ENCODE measurements at regions not wholly inside any gene's neighbourhood (a gene's known extent, or its start where the extent isn't known, plus 50 kb on each side); places are given as distances from the start of the nearest gene placed in this dataset.

DNA sequence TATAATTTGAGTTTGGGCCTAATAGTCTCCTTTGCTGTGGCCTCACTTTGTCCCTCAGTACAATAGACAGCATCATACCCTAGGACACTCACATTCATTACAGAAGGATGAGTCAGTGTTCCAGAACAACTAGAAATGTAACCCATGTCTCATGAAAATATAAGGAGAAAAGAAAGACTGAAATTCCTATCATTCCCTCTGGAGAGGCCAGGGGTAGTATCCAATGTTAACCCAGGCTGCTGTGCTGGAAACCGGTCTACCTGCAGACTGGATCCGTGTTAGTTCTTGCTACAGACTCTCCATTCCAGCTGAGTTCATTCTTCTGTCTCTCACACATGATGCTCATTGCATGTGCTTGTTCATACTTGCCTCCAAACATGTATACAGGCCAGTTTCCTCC is 75.8 kb upstream of the HOXC13 start:
- TF ChIP-seq, protein P1, sequence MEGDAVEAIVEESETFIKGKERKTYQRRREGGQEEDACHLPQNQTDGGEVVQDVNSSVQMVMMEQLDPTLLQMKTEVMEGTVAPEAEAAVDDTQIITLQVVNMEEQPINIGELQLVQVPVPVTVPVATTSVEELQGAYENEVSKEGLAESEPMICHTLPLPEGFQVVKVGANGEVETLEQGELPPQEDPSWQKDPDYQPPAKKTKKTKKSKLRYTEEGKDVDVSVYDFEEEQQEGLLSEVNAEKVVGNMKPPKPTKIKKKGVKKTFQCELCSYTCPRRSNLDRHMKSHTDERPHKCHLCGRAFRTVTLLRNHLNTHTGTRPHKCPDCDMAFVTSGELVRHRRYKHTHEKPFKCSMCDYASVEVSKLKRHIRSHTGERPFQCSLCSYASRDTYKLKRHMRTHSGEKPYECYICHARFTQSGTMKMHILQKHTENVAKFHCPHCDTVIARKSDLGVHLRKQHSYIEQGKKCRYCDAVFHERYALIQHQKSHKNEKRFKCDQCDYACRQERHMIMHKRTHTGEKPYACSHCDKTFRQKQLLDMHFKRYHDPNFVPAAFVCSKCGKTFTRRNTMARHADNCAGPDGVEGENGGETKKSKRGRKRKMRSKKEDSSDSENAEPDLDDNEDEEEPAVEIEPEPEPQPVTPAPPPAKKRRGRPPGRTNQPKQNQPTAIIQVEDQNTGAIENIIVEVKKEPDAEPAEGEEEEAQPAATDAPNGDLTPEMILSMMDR (IDR thresholded peaks at IDR 0.05; ENCODE audit: control extremely low read depth, extremely low read depth, low read depth, missing control alignments), result no peak
- ChIA-PET CTCF (interaction anchor here (0.8 to 3.3 kb wide), 4 partner anchors 11 to 343 kb away, joined by 3 to 14 read pairs (median 3); no protein-coding TSS in a partner anchor), POLR2A (no interaction called here)
- DNase-seq (ENCODE audit: extremely low spot score), result no peak

DNA sequence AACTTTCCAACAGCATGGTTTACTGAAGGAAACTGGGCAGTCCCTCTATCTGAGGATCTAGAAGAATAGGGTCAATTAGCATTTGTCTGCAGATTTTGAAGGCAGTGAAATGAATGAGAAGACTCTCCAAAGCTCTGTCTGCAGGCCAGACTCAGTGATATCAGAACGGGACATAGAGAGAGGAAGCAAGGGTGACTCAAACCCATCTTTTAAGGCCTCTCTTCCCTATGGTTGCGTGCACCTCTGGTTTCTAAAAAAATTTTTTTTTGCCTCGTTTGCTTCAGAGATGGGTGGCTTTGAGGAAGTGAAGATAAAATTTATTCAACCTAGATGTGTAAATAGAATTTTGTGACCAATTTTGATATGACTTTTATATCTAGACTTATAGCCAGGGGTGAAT is 71.9 kb upstream of the HOXC13 start:
- TF ChIP-seq, protein P1 (IDR thresholded peaks at IDR 0.05; ENCODE audit: control extremely low read depth, extremely low read depth, low read depth, missing control alignments), result no peak
- CTCF ChIA-PET, result no interaction called here
- POLR2A ChIA-PET, result no interaction called here
- no peak for DNase-seq (ENCODE audit: extremely low spot score)

DNA sequence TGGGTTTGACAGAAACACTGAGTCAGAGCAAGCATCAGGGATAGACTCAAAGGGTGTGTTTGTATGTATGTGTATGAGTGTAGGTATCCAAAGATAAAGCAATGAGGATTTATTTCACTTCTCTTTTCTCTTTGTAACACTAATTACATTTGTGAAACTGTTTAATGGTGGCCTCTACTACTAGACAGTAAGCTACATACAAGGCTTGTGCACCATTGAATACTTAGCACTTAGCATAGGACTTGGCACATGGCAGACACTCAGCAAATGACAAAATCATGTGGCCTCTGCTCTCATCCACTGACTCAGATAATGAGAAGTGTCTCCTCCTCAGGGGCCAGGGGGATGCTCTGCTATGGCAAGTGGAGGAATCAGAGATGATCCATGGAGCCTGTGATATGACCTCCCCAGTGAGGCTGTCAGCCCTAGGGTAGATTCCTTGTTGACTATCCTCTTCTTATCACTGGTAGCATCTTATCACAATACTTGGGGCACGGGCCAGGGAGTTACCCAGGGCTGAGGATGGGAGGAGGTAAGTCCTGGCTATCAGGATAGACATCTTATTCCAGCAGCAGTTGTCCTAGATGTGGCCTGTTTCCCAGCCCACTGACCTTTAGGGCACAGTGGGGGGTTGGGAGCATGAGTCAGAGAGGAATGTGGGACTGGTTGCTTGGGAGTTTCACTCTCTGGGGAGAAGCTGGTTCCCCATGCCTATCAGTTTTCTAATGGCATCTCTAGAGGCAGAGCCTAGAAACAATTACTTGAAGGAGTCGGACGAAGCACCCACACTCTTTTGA is 71.2 kb upstream of the HOXC13 start:
- TF ChIP-seq, protein P1 (IDR thresholded peaks at IDR 0.05; ENCODE audit: control extremely low read depth, extremely low read depth, low read depth, missing control alignments), result no peak
- POLR2A ChIA-PET, result no interaction called here
- CTCF ChIA-PET, result no interaction called here
- no peak for DNase-seq (ENCODE audit: extremely low spot score)

DNA sequence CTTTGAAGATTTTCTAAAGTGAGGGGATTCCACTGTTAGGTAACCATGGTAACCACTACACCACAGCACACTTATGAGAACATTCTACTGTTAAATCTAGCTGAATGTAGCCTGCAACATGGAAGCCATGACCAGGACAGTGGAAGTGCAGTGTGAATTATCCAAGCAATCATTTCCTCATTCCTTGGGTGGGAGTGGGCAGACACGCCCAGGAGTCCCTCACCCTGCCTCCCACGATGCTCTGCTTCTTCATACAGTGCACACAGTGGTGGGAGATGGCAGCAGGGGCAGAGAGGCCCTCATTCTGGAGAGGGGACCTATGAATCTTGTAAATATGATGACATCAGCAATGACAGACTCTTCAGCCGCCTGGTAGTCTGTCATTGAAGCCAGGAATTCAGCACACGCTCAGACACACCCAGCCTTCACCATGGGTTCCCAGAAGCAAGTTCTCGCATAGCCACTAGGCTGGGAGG is 70.1 kb upstream of the HOXC13 start:
- TF ChIP-seq, protein P1 (IDR thresholded peaks at IDR 0.05; ENCODE audit: control extremely low read depth, extremely low read depth, low read depth, missing control alignments), result no peak
- no peak for DNase-seq (ENCODE audit: extremely low spot score)
- POLR2A ChIA-PET, result no interaction called here
- CTCF ChIA-PET, result no interaction called here

DNA sequence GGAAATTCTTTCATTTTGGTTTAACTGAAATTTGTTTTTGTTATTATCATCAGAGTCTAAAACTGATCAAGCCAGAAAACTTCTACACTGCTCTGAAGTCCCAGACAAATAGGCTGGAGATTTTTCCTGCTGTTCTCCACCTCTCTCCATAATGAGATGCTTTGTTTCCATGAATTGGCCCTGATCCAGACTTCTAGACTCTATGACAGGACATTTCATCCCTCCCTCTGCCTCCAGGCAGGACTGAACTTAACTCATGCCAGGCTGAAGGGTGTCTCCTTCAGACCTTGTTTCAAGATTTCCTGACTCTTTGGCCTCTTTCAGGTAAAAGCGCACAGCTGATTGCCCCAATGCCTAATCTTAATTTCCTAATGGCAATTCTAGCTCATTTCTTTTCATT is 69.1 kb upstream of the HOXC13 start:
- no peak for DNase-seq (ENCODE audit: extremely low spot score)
- TF ChIP-seq, protein P1 (IDR thresholded peaks at IDR 0.05; ENCODE audit: control extremely low read depth, extremely low read depth, low read depth, missing control alignments), result no peak
- ChIA-PET POLR2A (no interaction called here), CTCF (interaction anchor here (1.1 to 1.2 kb wide), 2 partner anchors 10 to 14 kb away, joined by 3 to 4 read pairs; no protein-coding TSS in a partner anchor)

DNA sequence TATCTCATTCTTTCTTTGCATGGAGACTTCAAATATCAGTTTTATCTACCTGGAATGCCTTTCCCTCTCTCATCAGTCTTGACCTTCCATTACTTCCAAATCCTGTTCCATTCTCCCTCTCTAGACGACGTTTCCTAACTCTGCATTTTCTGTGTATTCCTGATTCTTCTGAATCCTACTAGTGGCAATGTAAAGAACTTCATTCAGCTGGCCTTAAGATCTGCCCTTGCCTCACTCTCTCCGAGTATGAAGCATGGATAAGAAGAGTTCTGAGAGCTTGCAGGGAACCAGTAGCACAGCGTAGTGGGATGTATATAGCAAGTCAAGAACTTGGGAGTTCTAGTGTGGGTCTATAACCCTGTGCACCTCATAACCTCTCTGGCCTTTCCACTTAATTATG is 68.5 kb upstream of the HOXC13 start:
- POLR2A ChIA-PET, result no interaction called here
- DNase-seq (ENCODE audit: extremely low spot score), result no peak
- CTCF ChIA-PET, result interaction anchor here (1.1 to 1.2 kb wide), 2 partner anchors 11 to 13 kb away, joined by 3 to 4 read pairs; no protein-coding TSS in a partner anchor
- TF ChIP-seq, protein P1 (IDR thresholded peaks at IDR 0.05; ENCODE audit: control extremely low read depth, extremely low read depth, low read depth, missing control alignments), result no peak
